Upper lobe of right lung (tissue), 1 donor: ENCODE measurements at regions not wholly inside any gene's neighbourhood (a gene's known extent, or its start where the extent isn't known, plus 50 kb on each side); places are given as distances from the start of the nearest gene placed in this dataset.

Source experiments
- ATAC-seq: fragments of 200-7000 bp; cut with Tn5 transposase; one replicate; pipeline ENCODE4 v1.9.1; 2020; ENCODE audit warnings: mild to moderate bottlenecking, moderate library complexity
- DNase-seq: peaks from one replicate; pipeline ENCODE4 v3.0.0-alpha.2; 2020
- H3K27ac ChIP-seq: fragments of 200-600 bp; one replicate; pipeline ENCODE4 v1.8.0; 2022
- H3K27me3 ChIP-seq: fragments of 200-600 bp; one replicate; pipeline ENCODE4 v1.8.0; 2022; ENCODE audit warnings: mild to moderate bottlenecking
- H3K36me3 ChIP-seq: fragments of 200-600 bp; one replicate; pipeline ENCODE4 v1.8.0; 2022
- H3K4me1 ChIP-seq: fragments of 200-600 bp; one replicate; pipeline ENCODE4 v1.8.0; 2022
- H3K4me3 ChIP-seq: fragments of 200-600 bp; one replicate; pipeline ENCODE4 v1.8.0; 2022; ENCODE audit warnings: mild to moderate bottlenecking
- H3K9me3 ChIP-seq: fragments of 200-600 bp; one replicate; pipeline ENCODE4 v1.8.0; 2022
- CTCF ChIP-seq: fragments of 200-600 bp; IDR thresholded peaks from one replicate; pipeline ENCODE4 v1.8.0; 2022; ENCODE audit warnings: antibody characterized with exemption
- intact Hi-C: fragments of 100-400 bp; cut with DNase I; formaldehyde crosslinking; loops from one replicate; pipeline ENCODE4 v1.11.0; 2022
- donor health status: DM: no; HTN: yes; CAD: no; lungs with severe emphysema.

GRCh38 chr10:111762114-111762513 is 421.5 kb downstream of the GPAM start:
- intact Hi-C loops: no loop called here
- TF ChIP-seq CTCF: no peak
- Histone ChIP-seq H3K36me3 (no peaks in the 10 kb centered on the region), H3K9me3 (no peaks in the 10 kb centered on the region), H3K4me1 (no peaks in the 10 kb centered on the region), H3K27ac (no peak overlapping the region), H3K27me3 (no peaks in the 10 kb centered on the region), H3K4me3 (no peak overlapping the region)
- DNase-seq (no peak), ATAC-seq (no peak)

- TF ChIP-seq CTCF: no peak
Observed at GRCh38 chr10:111765216-111765615, 418.3 kb downstream of the GPAM start.

GRCh38 chr10:111766464-111766863 is 417.1 kb downstream of the GPAM start:
- ATAC-seq: no peak
- intact Hi-C loops: no loop called here
- no peak for TF ChIP-seq CTCF

More at GRCh38 chr10:111765216-111765615, 418.3 kb downstream of the GPAM start:
- Histone ChIP-seq H3K27ac (no peak overlapping the region), H3K4me1 (no peaks in the 10 kb centered on the region), H3K36me3 (no peaks in the 10 kb centered on the region), H3K4me3 (no peak overlapping the region), H3K27me3 (no peaks in the 10 kb centered on the region), H3K9me3 (no peaks in the 10 kb centered on the region)
- intact Hi-C loops: no loop called here
- ATAC-seq: no peak
- DNase-seq: no peak

GRCh38 chr10:111767661-111768060 is 415.9 kb downstream of the GPAM start:
- no peaks in the 10 kb centered on the region for H3K36me3 ChIP-seq
- intact Hi-C loops: no loop called here
- no peak overlapping the region for H3K4me3 ChIP-seq
- ATAC-seq (no peak), DNase-seq (no peak)
- TF ChIP-seq CTCF: no peak
- H3K27ac ChIP-seq: no peak overlapping the region
- H3K4me1 ChIP-seq: no peaks in the 10 kb centered on the region
- no peaks in the 10 kb centered on the region for H3K27me3 ChIP-seq
- H3K9me3 ChIP-seq: no peaks in the 10 kb centered on the region

More at GRCh38 chr10:111766464-111766863, 417.1 kb downstream of the GPAM start:
- H3K9me3 ChIP-seq: no peaks in the 10 kb centered on the region
- no peaks in the 10 kb centered on the region for H3K36me3 ChIP-seq
- no peaks in the 10 kb centered on the region for H3K4me1 ChIP-seq
- no peak for DNase-seq
- no peaks in the 10 kb centered on the region for H3K27me3 ChIP-seq
- H3K4me3 ChIP-seq: no peak overlapping the region
- no peak overlapping the region for H3K27ac ChIP-seq

- ATAC-seq (no peak), DNase-seq (no peak)
- H3K9me3 ChIP-seq: no peaks in the 10 kb centered on the region
- H3K36me3 ChIP-seq: no peaks in the 10 kb centered on the region
- intact Hi-C loops: no loop called here
- H3K4me3 ChIP-seq: no peak overlapping the region
- no peak for TF ChIP-seq CTCF
- no peak overlapping the region for H3K27ac ChIP-seq
- no peaks in the 10 kb centered on the region for H3K27me3 ChIP-seq
- H3K4me1 ChIP-seq: no peaks in the 10 kb centered on the region
Observed at GRCh38 chr10:111773950-111774349, 409.6 kb downstream of the GPAM start.

GRCh38 chr10:111774486-111774885 is 409.1 kb downstream of the GPAM start:
- ATAC-seq: no peak
- Histone ChIP-seq H3K36me3 (no peaks in the 10 kb centered on the region), H3K27ac (no peak overlapping the region), H3K9me3 (no peaks in the 10 kb centered on the region), H3K4me3 (no peak overlapping the region), H3K27me3 (no peaks in the 10 kb centered on the region), H3K4me1 (no peaks in the 10 kb centered on the region)
- intact Hi-C loops: no loop called here
- no peak for DNase-seq
- TF ChIP-seq CTCF: no peak
